NCI-H774 (cell line): ENCODE measurements at regions not wholly inside any gene's neighbourhood (a gene's known extent, or its start where the extent isn't known, plus 50 kb on each side); places are given as distances from the start of the nearest gene placed in this dataset.
A peak's percentile ranks its signal among the peaks of the same experiment; 100 is the strongest.
"Not testable (repeated sequence)": the region's sequence is repeated elsewhere in the genome, so short reads cannot be mapped to it uniquely, and the experiment has no call there.

Experiments
- DNase-seq: peaks from one replicate; lab custom pipeline; 2025; lab: John Stamatoyannopoulos, UW

DNA sequence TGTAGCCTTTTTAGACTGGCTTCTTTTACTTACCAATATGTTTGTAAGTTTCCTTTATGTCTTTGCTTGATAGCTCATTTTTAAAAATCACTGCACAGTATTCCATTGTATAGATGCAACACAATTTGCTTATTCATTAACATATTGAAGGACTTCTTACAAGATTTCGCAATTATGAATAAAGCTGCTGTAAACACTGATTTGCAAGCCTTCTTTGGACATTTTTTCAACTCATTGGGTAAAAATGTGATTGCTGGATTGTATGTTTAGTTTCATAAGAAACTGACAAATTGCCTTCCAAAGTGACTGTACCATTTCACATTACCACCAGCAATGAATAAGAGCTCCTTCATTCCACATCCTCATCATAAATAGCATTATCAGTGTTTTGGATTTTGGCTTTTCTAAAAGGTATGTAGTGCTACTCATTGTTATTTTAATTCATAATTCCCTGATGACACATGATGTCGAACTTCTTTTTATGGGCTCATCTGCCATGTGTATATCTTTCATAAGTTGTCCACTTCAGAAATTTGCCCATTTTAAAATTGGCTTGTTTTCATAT, 80.7 kb downstream of the TFAP2B start:
- no peak for DNase-seq

DNA sequence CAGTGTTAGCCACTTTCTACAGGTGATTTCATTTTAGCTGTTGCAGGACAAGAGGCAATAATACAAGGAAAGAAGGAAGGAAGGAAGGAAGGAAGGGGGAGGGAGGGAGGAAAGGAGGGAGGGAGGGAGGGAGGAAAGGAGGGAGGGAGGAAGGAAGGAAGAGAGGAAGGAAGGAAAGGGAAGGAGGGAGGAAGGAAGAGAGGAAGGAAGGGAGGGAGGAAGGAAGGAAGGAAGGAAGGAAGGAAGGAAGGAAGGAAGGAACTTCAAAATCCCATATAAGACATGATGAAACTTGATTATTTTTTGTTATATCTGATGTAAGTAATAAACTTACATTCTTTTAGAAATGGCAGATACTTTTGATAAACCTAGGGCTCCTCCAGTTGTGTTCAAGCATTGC, 83.6 kb downstream of the TFAP2B start:
- no peak for DNase-seq

DNA sequence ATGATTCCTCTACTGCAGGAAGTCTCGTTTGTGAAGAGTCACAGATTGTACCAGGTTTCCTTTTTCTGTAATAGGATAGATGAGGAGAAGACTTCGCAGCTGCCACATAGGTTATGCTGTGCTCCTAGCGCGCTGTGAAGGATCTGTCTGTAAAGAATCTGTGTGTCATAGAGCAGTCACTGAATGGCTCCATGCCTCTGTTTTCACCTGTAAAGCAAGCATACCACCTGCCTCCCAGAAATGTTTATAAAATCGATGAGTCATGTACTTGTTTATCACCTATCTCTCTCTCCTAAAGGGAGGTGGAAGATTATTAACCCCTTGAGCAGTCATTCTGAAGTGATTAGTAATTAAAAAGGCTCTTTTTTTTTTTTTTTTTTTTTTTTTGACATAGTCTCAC, 86.6 kb downstream of the TFAP2B start:
- DNase-seq = no peak

DNA sequence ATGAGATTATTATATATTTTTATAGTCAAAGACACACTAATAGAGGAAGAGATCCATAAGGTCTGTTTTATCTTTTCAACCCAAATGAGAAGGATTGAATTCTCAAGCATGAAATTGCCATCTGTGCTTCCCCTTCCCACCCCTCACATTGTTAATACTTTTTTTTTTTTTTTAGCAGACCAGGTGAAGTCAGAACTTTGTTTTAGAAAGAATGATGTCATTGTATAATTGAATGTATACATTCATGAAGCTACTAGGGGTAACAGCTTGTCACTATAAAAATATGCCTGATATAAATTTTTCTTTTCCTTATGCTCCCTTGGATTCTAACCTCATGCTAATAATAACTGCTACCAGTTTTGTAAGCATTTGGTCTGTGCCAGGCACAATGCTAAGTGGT, 88.9 kb downstream of the TFAP2B start:
- DNase-seq = no peak

DNA sequence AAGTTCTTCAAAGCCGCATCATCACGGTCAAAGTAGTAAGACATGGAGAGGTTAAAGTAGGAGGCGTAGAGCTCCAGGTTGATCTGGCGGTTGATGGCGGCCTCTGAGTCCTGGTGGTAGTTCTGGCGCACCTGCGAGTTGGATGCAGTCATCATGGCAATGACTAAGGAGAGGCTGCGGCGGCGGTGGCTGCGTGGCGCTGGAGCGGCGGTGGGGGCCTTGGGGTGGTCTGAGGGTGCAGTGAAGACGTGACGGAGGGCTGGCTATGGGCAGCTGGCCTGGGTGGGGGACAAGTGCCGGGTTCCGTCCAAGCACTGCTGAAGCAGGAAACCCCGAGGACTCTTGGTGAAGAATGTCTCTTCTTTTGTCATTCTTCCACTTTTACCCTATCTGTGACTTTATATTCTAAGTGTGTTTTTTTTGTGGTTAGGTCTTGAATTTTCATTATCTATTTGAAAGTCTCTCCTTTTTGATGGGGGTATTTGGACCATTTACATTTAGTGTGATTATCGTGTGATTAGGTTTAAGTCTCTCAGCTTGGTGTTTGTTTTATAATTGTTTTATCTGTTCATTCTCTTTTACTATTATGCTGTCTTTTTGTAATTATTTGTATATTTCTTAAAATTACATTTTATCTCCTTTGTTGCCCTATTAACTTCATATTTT, 94.6 kb downstream of the TFAP2B start:
- no peak for DNase-seq

DNA sequence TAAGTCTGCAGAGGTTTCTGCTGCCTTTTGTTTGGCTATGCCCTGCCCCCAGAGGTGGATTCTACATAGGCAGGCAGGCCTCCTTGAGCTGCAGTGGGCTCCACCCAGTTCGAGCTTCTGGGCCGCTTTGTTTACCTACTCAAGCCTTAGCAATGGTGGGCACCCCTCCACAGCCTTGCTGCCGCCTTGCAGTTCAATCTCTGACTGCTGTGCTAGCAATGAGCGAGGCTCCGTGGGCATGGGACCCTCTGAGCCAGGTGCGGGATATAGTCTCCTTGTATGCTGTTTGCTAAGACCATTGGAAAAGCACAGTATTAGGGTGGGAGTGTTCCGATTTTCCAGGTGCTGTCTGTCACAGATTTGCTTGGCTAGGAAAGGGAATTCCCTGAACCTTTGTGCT, 102.7 kb downstream of the TFAP2B start:
- not testable (repeated sequence) for DNase-seq

DNA sequence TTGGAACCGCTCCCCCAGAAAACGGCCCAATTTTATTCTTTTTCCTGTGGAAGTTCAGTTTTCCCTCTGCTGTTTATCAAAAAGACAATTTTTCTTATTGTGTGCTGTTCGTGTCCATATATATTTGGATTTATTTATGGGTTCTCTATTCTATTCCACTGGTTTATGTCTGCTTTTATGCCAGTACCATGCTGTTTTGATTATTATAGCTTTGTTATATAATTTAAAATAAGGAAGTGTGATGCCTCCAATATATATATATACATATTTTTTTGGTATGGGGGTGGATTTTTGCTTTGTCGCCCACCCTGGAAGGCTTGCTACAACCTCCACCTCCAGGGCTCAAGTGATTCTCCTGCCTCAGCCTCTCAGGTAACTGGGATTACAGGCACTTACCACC, 103.3 kb downstream of the TFAP2B start:
- DNase-seq = no peak

DNA sequence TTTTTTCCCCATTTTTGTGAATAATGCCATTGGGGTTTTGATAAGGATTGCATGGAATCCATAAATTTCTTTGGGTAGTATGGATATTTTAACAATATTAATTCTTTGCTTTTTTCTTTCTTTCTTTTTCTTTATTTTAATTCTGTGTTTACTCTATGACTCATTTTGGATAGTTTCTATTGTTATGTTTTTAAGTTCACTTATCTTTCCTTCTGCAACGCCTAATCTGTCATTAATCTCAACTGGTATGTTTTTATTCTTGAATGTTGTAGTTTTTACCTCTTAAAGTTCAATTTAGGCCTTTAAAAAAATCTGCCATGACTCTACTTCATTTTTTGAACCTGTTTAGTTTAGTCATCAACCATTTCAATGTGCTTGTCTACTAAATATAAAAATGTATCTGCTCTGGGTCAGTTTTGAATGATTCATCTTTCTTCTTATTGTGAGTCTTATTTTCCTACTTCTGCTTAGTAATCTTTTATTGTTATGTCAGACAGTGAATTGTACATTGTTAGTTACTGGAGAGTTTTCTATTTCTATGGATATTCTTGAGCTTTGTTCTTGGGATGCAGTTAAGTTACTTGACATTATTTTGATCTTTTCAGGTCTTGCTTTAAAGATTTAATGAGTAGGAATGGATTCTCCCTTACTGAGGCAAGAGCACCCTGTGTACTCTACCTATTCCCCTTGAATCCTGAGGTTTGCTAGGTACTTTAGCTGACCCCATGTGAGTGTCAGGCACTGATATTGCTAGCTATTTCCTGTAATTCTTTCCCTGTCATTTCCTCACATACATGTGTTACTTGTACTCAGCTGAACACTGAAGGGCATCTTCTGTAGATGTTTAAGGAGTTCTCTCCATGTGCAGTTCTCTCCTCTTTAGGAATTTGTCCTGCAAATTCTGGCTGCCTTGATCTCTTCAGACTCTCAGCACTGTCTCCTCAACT, 104.2 kb downstream of the TFAP2B start:
- no peak for DNase-seq

DNA sequence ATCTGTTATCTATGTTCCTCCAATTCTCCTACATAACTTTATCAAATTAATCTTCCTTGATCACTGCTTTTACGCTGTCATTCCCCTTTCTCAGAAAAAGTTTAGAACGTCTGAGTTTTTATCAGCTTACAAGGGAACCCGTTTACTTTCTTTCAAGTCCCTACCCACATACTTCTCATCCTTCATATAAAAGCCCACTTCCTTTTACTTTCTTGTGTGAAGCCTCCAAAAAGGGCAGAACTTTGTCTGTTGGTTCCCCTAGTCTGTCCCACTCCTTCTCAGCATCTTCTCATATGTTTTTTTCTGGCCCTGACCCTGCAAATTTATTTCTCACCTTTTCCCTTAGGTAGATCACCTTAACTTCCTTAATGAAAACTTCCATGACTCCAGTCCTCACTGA, 106.1 kb downstream of the TFAP2B start:
- no peak for DNase-seq

DNA sequence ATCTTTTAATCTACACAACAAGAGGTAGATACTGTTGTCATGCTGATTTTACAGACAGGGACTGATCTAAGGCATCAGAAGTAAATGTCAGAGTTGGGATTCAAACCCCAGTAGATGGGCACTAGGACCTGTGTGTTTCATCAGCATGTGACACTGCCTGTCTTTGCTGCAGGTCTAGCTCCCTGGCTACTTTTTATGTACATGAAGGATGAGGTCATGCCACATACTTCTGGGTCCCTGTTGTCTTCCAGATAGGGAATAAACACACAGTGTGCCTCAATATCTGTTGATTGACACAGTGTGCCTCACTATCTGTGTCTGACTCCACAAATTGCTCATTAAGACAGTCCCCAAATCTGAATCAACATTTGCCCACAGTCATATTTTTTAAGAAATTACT, 106.9 kb downstream of the TFAP2B start:
- no peak for DNase-seq

DNA sequence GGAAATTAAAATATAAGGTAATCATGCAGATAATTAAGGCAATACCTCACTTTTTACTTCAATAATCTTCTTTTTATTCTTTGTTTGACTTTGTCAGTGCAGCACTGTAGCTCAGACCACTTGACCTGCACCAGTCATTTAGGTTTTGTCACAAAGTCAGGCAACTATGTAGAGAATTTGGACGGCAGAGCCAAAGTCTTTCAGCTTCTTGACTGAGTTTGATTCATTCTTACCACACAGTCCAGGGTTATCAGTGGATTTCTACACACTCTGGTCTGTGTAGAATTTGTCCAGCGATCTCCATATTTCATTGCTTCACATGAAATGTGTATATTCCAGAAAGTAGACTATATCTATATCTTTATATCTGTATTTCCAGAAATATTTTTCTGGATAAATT, 107.3 kb downstream of the TFAP2B start:
- DNase-seq = no peak

DNA sequence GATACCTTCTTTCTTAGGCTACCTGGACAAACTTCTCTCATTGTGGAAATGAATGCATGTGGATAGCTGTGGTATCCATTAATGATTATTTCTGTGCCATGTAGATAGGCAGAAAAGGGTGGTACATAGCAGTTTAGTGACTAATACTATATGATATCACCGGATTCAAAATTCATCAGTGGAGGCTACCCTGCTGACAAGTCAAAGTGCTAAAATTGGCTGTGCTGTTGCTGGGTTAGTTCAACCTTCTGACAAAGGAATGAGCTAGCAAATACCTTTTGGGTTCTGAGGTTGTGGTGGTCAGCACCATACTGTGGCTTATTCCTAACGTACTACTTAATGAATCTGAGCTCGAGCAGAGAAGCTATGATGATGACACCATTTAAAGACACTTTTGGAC, 109.1 kb downstream of the TFAP2B start:
- DNase-seq = no peak

DNA sequence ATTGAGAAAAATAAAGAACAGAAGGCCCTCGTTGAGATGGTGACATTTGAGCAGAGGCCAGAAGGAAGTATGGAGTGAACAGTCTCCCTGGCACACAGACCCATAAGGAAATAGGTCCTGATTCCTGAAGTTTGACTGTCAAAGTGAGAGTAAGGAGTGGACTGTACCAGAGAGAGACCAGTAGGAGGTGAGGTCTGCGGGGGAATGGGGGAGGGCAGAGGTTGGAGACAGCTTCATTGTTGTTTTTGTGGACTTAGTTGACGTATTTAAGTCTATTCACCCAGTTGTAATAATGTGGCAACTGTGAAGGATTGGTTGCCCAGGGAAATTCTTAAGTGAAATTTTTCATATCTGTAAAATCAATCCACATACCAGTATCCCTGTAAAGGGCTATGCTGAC, 110.7 kb downstream of the TFAP2B start:
- DNase-seq = no peak

DNA sequence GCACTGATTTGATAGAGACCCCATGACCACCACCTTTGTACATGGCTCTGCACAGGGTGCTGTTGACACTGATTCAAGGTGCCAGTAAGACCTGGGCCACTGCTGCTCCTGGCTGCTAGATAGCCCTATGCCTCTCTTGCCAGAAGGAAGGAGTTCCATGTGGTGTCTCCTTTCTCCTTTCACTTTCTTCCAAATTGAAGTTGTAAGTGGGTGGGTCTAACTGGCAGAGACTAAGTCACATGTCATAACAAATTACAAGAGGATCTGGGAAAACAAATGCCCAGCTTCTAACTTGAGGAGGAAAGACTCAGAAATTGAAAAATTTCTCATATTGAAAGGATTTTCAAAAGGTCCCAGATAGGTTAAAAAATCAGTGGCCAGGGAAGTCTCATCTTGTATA, 116.8 kb downstream of the TFAP2B start:
- no peak for DNase-seq

DNA sequence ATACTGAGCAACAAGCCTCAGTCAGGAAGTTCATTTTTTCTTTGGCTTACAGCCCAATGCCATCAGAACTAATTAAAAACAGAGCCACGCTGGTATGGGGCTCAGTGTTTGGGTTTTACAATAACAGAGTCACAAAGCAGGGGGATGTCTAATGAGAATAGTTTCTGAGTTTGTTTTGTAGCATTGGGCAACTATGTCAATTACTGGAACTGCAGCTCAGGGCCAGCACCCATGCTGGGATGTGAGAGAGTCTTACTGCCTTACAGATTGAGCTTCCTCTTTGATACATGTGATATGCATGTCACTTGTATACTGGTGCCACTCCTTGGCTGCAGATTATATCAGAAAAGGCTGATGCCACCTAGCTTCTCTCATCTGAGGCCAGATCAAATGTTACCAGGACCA, 117.6 kb downstream of the TFAP2B start:
- DNase-seq = peak; percentile 0

DNA sequence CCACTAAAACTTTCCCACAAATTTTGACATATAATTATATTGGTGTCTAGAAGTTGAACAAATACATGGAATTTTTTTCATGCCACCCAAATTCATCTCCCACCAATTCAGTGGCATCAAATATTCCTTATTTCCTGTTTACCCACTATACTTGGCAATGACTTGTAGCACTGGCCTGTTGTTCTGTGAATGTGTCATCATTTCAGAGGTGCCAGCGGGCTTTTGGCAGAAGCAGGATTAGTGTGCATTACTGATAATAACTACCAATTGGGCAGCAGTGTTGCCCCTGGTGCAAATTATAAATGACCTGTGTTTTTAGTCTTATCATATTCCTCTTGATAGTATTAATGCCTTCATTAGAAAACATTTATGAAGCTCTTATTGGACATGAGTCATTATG, 121.3 kb downstream of the TFAP2B start:
- no peak for DNase-seq

DNA sequence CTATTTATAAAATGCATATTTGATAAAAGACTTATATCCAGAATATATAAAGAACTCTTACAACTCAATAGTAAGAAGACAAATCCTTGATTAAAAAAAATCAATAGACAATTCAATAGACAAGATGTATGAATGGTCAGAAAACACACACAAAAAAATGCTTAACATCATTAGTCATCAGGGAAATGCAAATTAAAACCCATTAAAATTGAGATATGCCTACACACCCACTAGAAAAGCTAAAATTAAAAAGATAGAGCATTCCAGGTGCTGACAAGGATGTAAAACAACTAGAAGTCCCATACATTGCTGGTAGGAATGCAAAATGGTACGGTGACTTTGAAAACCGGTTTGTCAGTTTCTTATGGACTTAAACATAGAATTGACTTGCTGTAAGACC, 127.1 kb downstream of the TFAP2B start:
- DNase-seq = no peak

DNA sequence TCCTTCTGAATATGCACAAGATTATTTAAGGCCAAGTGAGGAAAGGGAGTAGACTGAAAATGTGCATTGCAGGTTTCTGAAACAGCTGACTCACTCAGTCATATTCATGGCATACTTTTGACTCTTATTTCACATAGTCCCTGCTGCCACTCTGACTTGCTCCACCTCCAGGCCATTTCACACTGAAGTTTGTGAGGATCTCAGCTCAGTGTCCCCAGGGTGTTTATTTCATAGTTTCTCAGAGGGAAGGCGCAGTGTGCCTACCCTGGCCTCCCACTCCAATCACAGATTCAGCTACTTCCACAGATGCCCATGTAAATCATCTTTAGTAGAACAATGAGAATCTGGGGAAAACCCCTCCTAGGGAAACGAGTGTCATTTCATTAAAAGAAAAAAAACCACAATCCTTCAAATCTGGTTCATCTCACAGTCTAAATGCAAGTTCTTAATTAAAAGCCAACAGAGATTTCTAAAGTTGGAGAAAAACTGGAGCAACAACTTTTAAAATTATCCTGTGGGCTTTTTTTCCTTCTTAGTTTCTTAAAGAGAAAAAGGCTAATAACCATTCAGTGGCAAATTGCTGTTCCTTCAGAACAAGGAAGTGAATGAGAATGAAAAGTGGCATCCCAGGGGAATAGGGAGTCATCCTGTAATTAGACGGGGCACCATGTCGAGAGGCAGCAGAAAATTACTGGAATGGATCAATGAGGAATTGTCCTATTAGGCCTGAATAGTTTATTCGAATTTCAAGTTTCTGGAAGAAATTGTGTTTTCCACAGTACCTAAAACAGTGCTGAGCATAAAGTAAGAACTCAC, 133.6 kb downstream of the TFAP2B start:
- DNase-seq = no peak

DNA sequence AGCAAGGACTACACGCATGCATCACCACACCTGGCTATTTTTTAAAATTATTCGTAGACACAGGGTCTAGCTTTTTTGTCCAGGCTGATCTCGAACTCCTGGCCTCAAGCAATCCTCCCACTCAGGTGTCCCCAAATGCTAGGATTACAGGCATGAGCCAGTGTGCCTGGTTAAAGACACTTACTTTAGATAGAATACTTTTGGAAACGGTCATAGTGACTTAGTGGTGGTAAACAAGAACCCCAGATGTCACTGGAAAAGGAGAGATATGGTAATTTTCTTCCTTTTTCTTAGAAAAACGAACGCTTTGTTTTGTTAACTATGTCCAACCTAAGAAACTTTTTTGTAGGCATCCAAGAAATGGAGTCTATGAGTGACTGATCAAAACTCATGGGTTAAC, 137.3 kb downstream of the TFAP2B start:
- no peak for DNase-seq

DNA sequence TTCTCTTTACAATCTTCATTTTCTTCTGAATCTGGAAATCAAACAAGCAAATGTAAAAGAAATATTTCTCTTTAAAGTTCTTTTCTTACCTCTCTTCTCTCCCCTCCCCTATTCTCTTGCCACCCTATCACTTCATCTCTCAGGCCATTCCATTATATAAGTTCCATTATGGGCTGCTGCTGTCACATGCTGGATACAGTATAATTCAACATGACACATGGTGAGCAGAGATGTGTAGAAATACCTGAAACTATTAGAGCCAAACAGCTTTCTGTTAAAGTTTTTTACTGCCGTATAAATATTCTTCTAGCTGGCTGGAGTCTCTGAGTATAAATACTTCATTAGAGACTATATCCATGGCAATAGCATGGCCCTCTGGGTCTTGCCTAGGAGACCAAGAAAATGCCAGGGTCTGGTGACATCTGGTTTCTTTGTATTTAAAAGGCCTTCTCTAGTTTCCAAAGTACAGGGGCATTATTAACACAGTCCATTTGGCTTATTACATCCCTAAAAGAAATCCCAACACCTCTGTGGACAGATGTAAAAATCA, 139.6 kb downstream of the TFAP2B start:
- DNase-seq = no peak

DNA sequence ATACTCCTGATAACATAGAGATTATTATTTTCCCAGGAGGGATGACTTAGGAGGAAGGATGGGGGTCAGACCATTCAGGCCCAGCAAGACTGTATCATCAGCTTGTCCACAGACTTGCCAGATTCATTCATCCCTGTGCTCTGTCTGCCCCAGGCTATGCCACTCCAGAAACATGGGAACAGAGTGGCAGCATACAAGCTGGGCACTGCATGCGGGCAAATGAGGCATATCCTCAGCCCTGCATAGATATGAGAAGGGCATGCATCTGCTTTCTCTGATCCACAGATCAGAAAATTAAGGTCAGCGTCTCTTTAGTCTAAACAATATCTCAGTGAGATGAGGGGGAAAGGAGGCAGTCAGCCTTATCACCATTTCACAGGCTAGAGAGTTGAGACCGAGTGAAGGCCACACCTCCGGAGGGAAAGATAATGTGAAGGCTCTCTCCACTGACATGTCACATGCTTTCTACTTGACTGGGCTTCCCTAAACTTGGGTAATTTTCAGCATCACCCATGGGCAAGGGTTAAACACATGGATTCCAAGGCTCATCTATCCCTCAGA, 140.5 kb downstream of the TFAP2B start:
- DNase-seq = no peak

DNA sequence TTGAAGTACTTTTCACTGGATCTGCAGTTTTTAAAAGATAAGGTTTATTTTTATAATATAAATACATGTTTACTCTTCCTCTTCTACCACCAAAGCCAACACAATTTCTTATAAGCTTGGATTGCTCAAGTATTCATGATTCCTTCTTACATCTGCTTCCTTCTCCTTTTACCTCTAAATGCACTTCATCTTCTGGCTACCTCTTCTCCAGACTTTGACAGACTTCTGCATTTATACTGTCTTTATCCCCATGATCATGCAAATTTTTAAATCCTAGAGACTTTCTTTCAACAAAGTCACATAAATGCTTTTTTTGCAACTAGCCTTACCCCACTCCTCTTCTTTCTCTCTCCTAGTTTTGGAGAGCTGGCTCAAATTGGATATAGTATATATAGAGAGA, 142.9 kb downstream of the TFAP2B start:
- DNase-seq = no peak
